HEK293 (cell line): ENCODE measurements at regions not wholly inside any gene's neighbourhood (a gene's known extent, or its start where the extent isn't known, plus 50 kb on each side); places are given as distances from the start of the nearest gene placed in this dataset.

Experiments used
- CTCF ChIA-PET: fragments of 350-600 bp; formaldehyde crosslinking; extraction: SDS; loops from one replicate; lab custom pipeline; 2021; ENCODE audit warnings: antibody characterized with exemption; lab: Yijun Ruan, JAX
- POLR2A ChIA-PET: fragments of 300-600 bp; formaldehyde crosslinking; extraction: SDS; loops from one replicate; lab custom pipeline; 2020; ENCODE audit warnings: antibody characterized with exemption, inconsistent platforms; lab: Yijun Ruan, JAX
- H3K27ac ChIP-seq: fragments of 200-500 bp; sonication (Bioruptor generic); 2 replicates; pipeline ENCODE4 v1.5.1; 2014; ENCODE audit warnings: low read depth, low read length, control low read depth, inconsistent platforms; ENCODE audit errors: extremely low read depth
- H3K36me3 ChIP-seq, 2 experiments: fragments of 200-500 bp in 1 of 2; sonication (Bioruptor generic) in 1 of 2; 1 replicate in 1 of 2; 2 replicates in 1 of 2; pipeline ENCODE4 v1.5.1; 2014 to 2017; ENCODE audit warnings: inconsistent platforms in 2 of 2, low read length in 2 of 2; ENCODE audit not compliant: control insufficient read depth in 2 of 2, insufficient read depth in 1 of 2
- H3K4me1 ChIP-seq: fragments of 200-500 bp; sonication (Bioruptor generic); 2 replicates; pipeline ENCODE4 v1.5.1; 2014; ENCODE audit warnings: mild to moderate bottlenecking, low read length, inconsistent platforms; ENCODE audit not compliant: control insufficient read depth, insufficient read depth
- H3K4me3 ChIP-seq: 2 replicates; pipeline ENCODE4 v1.5.1; 2011; ENCODE audit warnings: low read depth, mild to moderate bottlenecking, control low read depth, low read length, moderate library complexity
- H3K9me3 ChIP-seq: fragments of 200-500 bp; sonication (Bioruptor generic); 2 replicates; pipeline ENCODE4 v1.5.1; 2014; ENCODE audit warnings: low read depth, low read length, inconsistent platforms; ENCODE audit not compliant: control insufficient read depth, insufficient read depth
- BCL11A ChIP-seq: fragments of 450-650 bp; formaldehyde crosslinking; IDR thresholded peaks from 2 replicates; pipeline ENCODE4 v1.5.1; 2016; ENCODE audit warnings: low read depth, missing biosample characterization, missing genetic modification characterization
- GLIS2 ChIP-seq: fragments of 450-650 bp; formaldehyde crosslinking; IDR thresholded peaks from 2 replicates; pipeline ENCODE4 v1.5.1; 2016; ENCODE audit warnings: missing biosample characterization, missing genetic modification characterization
- INSM2 ChIP-seq: fragments of 450-650 bp; formaldehyde crosslinking; IDR thresholded peaks from 2 replicates; pipeline ENCODE4 v1.5.1; 2016; ENCODE audit warnings: missing biosample characterization, missing genetic modification characterization
- KLF8 ChIP-seq: fragments of 450-650 bp; formaldehyde crosslinking; IDR thresholded peaks from 2 replicates; pipeline ENCODE4 v1.5.1; 2016; ENCODE audit warnings: missing biosample characterization, missing genetic modification characterization
- MYNN ChIP-seq: fragments of 450-650 bp; formaldehyde crosslinking; IDR thresholded peaks from 2 replicates; pipeline ENCODE4 v1.5.1; 2016; ENCODE audit warnings: missing biosample characterization, missing genetic modification characterization, borderline replicate concordance
- SCRT2 ChIP-seq: fragments of 450-650 bp; formaldehyde crosslinking; IDR thresholded peaks from 2 replicates; pipeline ENCODE4 v1.5.1; 2016; ENCODE audit warnings: missing biosample characterization, missing genetic modification characterization
- ZBTB21 ChIP-seq: fragments of 450-650 bp; formaldehyde crosslinking; IDR thresholded peaks from 2 replicates; pipeline ENCODE4 v1.5.1; 2017; ENCODE audit warnings: missing biosample characterization, missing genetic modification characterization
- ZBTB26 ChIP-seq: fragments of 450-650 bp; formaldehyde crosslinking; optimal IDR thresholded peaks from 2 replicates; pipeline ENCODE3; 2016; ENCODE audit warnings: missing biosample characterization, mild to moderate bottlenecking, missing genetic modification characterization
- ZBTB49 ChIP-seq: fragments of 450-650 bp; formaldehyde crosslinking; IDR thresholded peaks from 2 replicates; pipeline ENCODE4 v1.5.1; 2016; ENCODE audit warnings: missing biosample characterization, missing genetic modification characterization, low read depth
- ZEB2 ChIP-seq: fragments of 450-650 bp; formaldehyde crosslinking; IDR thresholded peaks from 2 replicates; pipeline ENCODE4 v1.5.1; 2016; ENCODE audit warnings: missing biosample characterization, missing genetic modification characterization
- ZFP3 ChIP-seq: fragments of 450-650 bp; formaldehyde crosslinking; IDR thresholded peaks from 2 replicates; pipeline ENCODE4 v1.5.1; 2016; ENCODE audit warnings: low read depth, missing biosample characterization, missing genetic modification characterization
- ZIC2 ChIP-seq: fragments of 450-650 bp; formaldehyde crosslinking; IDR thresholded peaks from 2 replicates; pipeline ENCODE4 v1.5.1; 2016; ENCODE audit warnings: missing biosample characterization, missing genetic modification characterization
- ZNF274 ChIP-seq, 2 experiments: fragments of 200-500 bp in 1 of 2; fragments of 450-650 bp in 1 of 2; sonication (Bioruptor generic) in 1 of 2; formaldehyde crosslinking in 1 of 2; IDR thresholded peaks; 2 replicates each; pipeline versions ENCODE4 v1.5.1 to v1.6.1; 2014 to 2016; ENCODE audit warnings: borderline replicate concordance in 1 of 2, inconsistent platforms in 1 of 2, low read length in 1 of 2, missing biosample characterization in 1 of 2, missing genetic modification characterization in 1 of 2
- ZNF596 ChIP-seq: fragments of 450-650 bp; IDR thresholded peaks from 2 replicates; pipeline ENCODE4 v1.5.0; 2018; ENCODE audit warnings: missing biosample characterization, mild to moderate bottlenecking, missing genetic modification characterization, moderate library complexity
- ZNF610 ChIP-seq: fragments of 450-650 bp; formaldehyde crosslinking; IDR thresholded peaks from 2 replicates; pipeline ENCODE4 v1.5.1; 2016; ENCODE audit warnings: missing biosample characterization, missing genetic modification characterization, borderline replicate concordance
- ZNF624 ChIP-seq: fragments of 450-650 bp; formaldehyde crosslinking; IDR thresholded peaks from 2 replicates; pipeline ENCODE4 v1.5.1; 2017; ENCODE audit warnings: missing biosample characterization, missing genetic modification characterization
- ZNF660 ChIP-seq: fragments of 450-650 bp; IDR thresholded peaks from 2 replicates; pipeline ENCODE4 v1.5.1; 2018; ENCODE audit warnings: missing biosample characterization, mild to moderate bottlenecking, missing genetic modification characterization
- ZNF768 ChIP-seq: fragments of 450-650 bp; formaldehyde crosslinking; IDR thresholded peaks from 2 replicates; pipeline ENCODE4 v1.5.1; 2018; ENCODE audit warnings: missing biosample characterization, mild to moderate bottlenecking, missing genetic modification characterization
- ZNF777 ChIP-seq: fragments of 450-650 bp; formaldehyde crosslinking; IDR thresholded peaks from 2 replicates; pipeline ENCODE4 v1.5.1; 2017; ENCODE audit warnings: missing biosample characterization, missing genetic modification characterization, borderline replicate concordance
- ZNF837 ChIP-seq: fragments of 450-650 bp; formaldehyde crosslinking; IDR thresholded peaks from 2 replicates; pipeline ENCODE4 v1.5.1; 2016; ENCODE audit warnings: missing biosample characterization, missing genetic modification characterization
- ZSCAN30 ChIP-seq: fragments of 450-650 bp; IDR thresholded peaks from 2 replicates; pipeline ENCODE4 v1.5.1; 2018; ENCODE audit warnings: missing biosample characterization, mild to moderate bottlenecking, missing genetic modification characterization, moderate library complexity

- Histone ChIP-seq H3K27ac (no peak overlapping the region), H3K4me1 (no peaks in the 10 kb centered on the region), H3K36me3 (no peaks in the 10 kb centered on the region), H3K4me3 (no peak overlapping the region), H3K9me3 (no peaks in the 10 kb centered on the region)
- TF ChIP-seq ZNF660 (tag by site-specific recombination) (no peak), INSM2 (tag by site-specific recombination) (no peak), ZEB2 (tag by site-specific recombination) (no peak), SCRT2 (no peak), ZNF777 (no peak), ZNF624 (tag by site-specific recombination) (no peak), GLIS2 (tag by site-specific recombination) (no peak), ZFP3 (tag by site-specific recombination) (no peak), BCL11A (no peak), ZBTB26 (tag by site-specific recombination) (no peak), ZNF837 (tag by site-specific recombination) (no peak), ZBTB49 (tag by site-specific recombination) (no peak), ZNF768 (tag by site-specific recombination) (no peak), ZNF610 (tag by site-specific recombination) (no peak), ZNF274 (IDR thresholded peaks at IDR 0.05; ENCODE audit: low read length) (no peak), ZNF274 (tag by site-specific recombination; IDR thresholded peaks at IDR 0.05; ENCODE audit: borderline replicate concordance) (no peak), ZSCAN30 (tag by site-specific recombination) (no peak), ZIC2 (tag by site-specific recombination) (no peak), MYNN (tag by site-specific recombination) (no peak)
- ChIA-PET POLR2A (no interaction called here), CTCF (interaction anchor here (0.6 kb wide), 1 partner anchor 15 kb away, joined by 3 read pairs; no protein-coding TSS in a partner anchor)
Measured at GRCh38 chr9:104286187-104286586, 192.1 kb downstream of the SMC2 start.

GRCh38 chr9:104286799-104287198 is 192.7 kb downstream of the SMC2 start:
- TF ChIP-seq KLF8 (tag by site-specific recombination) (peak; percentile 12; the same call in 1 of the 2 replicates), ZNF596 (no peak), ZBTB21 (no peak)
- Histone ChIP-seq H3K4me3 (no peak overlapping the region), H3K27ac (no peak overlapping the region), H3K36me3 (no peaks in the 10 kb centered on the region), H3K4me1 (no peaks in the 10 kb centered on the region), H3K9me3 (no peaks in the 10 kb centered on the region)
- POLR2A ChIA-PET, result no interaction called here
- CTCF ChIA-PET, result no interaction called here
